ENCODE measurements at regions not wholly inside any gene's neighbourhood (a gene's known extent, or its start where the extent isn't known, plus 50 kb on each side); places are given as distances from the start of the nearest gene placed in this dataset.
A peak's percentile ranks its signal among the peaks of the same experiment; 100 is the strongest.

DNA sequence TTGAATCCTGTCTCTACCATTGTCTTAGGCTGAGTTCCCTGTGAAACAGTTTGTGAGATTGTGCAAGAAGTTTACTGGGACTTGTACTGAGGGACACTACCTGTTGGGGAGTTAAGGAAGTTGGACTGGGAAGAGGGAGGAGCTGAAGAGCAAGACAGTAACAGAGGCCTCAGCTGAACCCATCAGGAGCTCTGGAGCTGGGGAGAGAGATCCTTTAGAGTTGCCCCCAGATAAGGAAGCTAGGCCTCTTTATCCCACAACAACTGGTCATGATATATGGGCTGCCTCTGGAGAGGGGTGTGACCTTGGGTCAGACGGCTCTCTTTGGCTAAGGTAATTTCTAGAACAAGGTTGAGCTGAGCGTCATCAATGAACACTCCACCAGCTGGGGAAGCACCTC is 137.8 kb upstream of the SLC4A4 start:
- Histone ChIP-seq H3K4me3 (no peak overlapping the region), H3K4me1 (peaks cover 0 to 38% (median 12%) of the 10 kb centered on the region in 4 donors), H3K36me3 (no peaks in the 10 kb centered on the region), H3K27me3 (no peaks in the 10 kb centered on the region), H3K27ac (peak overlapping the region in 1 of 4 donors; percentile 20), H3K9me3 (no peaks in the 10 kb centered on the region)
- intact Hi-C loops (cut with DNase I; ENCODE audit: low total_unique reads), result no loop called here
- DNase-seq, result no peak
- WGBS, 2 donors (ENCODE audit: low coverage in 1 of 2), result 74 to 83% methylated on average over 1 to 2 of the region's 2 CpGs
- no peak for TF ChIP-seq POLR2A (IDR thresholded peaks at IDR 0.05)
- TF ChIP-seq EP300 (IDR thresholded peaks at IDR 0.05; ENCODE audit: low read depth), result no peak
- TF ChIP-seq, protein P1, sequence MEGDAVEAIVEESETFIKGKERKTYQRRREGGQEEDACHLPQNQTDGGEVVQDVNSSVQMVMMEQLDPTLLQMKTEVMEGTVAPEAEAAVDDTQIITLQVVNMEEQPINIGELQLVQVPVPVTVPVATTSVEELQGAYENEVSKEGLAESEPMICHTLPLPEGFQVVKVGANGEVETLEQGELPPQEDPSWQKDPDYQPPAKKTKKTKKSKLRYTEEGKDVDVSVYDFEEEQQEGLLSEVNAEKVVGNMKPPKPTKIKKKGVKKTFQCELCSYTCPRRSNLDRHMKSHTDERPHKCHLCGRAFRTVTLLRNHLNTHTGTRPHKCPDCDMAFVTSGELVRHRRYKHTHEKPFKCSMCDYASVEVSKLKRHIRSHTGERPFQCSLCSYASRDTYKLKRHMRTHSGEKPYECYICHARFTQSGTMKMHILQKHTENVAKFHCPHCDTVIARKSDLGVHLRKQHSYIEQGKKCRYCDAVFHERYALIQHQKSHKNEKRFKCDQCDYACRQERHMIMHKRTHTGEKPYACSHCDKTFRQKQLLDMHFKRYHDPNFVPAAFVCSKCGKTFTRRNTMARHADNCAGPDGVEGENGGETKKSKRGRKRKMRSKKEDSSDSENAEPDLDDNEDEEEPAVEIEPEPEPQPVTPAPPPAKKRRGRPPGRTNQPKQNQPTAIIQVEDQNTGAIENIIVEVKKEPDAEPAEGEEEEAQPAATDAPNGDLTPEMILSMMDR (IDR thresholded peaks at IDR 0.05), result no peak
- TF ChIP-seq POLR2AphosphoS5 (IDR thresholded peaks at IDR 0.05), result no peak
- in situ Hi-C loops (cut with MboI; ENCODE audit: low pct_ligation_motif_present in 1 of 4, low pct_unique_long_range_greater_than_20kb in 1 of 4, low sequenced_read_pairs in 3 of 4), result no loop called here

DNA sequence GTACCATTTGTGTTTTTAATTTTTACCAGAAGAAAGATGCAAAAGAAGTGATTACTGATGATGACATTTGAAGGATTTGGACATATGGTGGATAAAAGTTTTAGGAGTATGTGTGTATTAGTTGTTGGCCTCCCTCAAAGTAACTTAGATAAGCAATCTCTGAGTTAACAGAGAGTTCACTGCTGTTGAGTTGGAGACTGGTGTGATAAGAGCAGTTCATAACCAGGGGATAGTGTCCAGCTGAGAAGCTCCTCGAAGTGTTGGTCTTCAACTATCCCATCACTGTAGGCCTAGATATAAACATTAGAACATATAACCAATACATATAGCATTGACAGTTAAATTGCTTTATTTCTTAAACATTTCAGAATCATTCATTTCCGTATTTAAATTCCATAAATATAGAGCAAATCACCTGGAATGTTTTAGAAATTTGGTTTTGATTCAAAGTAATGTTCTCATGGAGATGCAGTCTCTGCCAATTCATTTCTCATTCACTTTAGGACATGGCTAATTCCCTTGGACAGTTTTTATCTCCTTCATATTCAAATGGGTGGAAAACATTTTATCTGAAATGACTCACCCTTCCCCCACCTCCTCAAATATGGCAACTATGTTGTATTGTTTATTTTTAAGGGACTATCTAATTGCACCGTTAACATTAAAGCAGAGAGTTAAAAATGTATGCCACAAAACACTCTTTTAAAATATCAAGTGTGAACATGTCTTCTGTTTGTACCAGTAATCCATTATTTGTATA is 136.8 kb upstream of the SLC4A4 start:
- 79 to 80% methylated on average over 2 to 3 of the region's 3 CpGs for WGBS, 2 donors (ENCODE audit: low coverage in 1 of 2)
- no peak for DNase-seq
- H3K27me3 ChIP-seq, result no peaks in the 10 kb centered on the region
- intact Hi-C loops (cut with DNase I; ENCODE audit: low total_unique reads) (no loop called here), in situ Hi-C loops (cut with MboI; ENCODE audit: low pct_ligation_motif_present in 1 of 4, low pct_unique_long_range_greater_than_20kb in 1 of 4, low sequenced_read_pairs in 3 of 4) (no loop called here)
- no peak overlapping the region for H3K27ac ChIP-seq
- TF ChIP-seq POLR2AphosphoS5 (IDR thresholded peaks at IDR 0.05) (no peak), POLR2A (IDR thresholded peaks at IDR 0.05) (no peak), EP300 (IDR thresholded peaks at IDR 0.05; ENCODE audit: low read depth) (no peak)
- TF ChIP-seq, protein P1 (IDR thresholded peaks at IDR 0.05), result no peak
- no peak overlapping the region for H3K4me3 ChIP-seq
- no peaks in the 10 kb centered on the region for H3K36me3 ChIP-seq
- no peaks in the 10 kb centered on the region for H3K9me3 ChIP-seq
- H3K4me1 ChIP-seq, result peaks cover 0 to 38% (median 12%) of the 10 kb centered on the region in 4 donors

DNA sequence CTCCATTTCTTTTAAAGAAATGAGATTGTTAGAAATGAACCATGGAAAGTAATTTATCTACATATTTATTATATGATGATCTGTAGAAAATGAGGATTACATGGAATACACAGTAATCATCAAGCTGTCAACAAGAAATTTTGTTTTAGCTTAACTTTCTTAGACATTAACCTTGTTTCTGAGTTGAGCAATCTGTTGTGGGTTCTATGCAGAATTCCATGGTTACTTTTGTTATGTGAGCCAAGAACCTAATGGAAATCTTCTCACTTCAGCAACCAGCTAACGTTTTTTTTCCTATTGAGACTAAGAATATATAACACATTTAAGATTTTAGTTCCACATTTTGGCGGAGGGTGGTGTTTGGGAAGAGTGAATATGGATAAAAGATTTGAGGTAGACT is 136.1 kb upstream of the SLC4A4 start:
- in situ Hi-C loops (cut with MboI; ENCODE audit: low pct_ligation_motif_present in 1 of 4, low pct_unique_long_range_greater_than_20kb in 1 of 4, low sequenced_read_pairs in 3 of 4) (no loop called here), intact Hi-C loops (cut with DNase I; ENCODE audit: low total_unique reads) (no loop called here)
- H3K36me3 ChIP-seq, result no peaks in the 10 kb centered on the region
- H3K27ac ChIP-seq, result no peak overlapping the region
- no peaks in the 10 kb centered on the region for H3K27me3 ChIP-seq
- TF ChIP-seq, protein P1 (IDR thresholded peaks at IDR 0.05), result no peak
- TF ChIP-seq EP300 (IDR thresholded peaks at IDR 0.05; ENCODE audit: low read depth) (no peak), POLR2AphosphoS5 (IDR thresholded peaks at IDR 0.05) (no peak), POLR2A (IDR thresholded peaks at IDR 0.05) (no peak)
- no peak for DNase-seq
- peaks cover 0 to 36% (median 12%) of the 10 kb centered on the region in 4 donors for H3K4me1 ChIP-seq
- no peak overlapping the region for H3K4me3 ChIP-seq
- 67 to 78% methylated on average over 2 of the region's 2 CpGs for WGBS, 2 donors (ENCODE audit: low coverage in 1 of 2)
- no peaks in the 10 kb centered on the region for H3K9me3 ChIP-seq

DNA sequence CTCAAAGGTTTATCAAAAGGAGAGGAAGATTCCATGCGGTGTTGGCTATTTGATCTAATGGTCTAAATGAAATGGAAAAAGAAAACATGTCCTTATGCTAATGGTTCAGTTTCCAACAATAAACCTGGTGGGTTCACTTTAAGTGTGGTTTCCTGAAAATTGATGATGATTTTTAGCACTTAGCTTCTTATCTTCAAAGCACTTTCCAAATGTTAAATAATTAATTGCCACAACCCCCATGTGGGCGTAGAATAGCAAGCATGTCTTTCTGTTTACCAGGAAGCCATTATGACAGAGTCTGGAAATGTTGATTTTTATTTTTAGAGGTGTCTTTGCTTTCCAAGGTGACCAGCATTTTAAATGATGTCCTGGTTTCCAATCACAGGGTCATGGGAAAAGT is 134.8 kb upstream of the SLC4A4 start:
- no peak for DNase-seq
- H3K27ac ChIP-seq, result no peak overlapping the region
- H3K4me1 ChIP-seq, result peaks cover 0 to 29% (median 7%) of the 10 kb centered on the region in 4 donors
- H3K9me3 ChIP-seq, result no peaks in the 10 kb centered on the region
- WGBS, 2 donors (ENCODE audit: low coverage in 1 of 2), result 80 to 88% methylated on average over 2 of the region's 2 CpGs
- in situ Hi-C loops (cut with MboI; ENCODE audit: low pct_ligation_motif_present in 1 of 4, low pct_unique_long_range_greater_than_20kb in 1 of 4, low sequenced_read_pairs in 3 of 4), result no loop called here
- intact Hi-C loops (cut with DNase I; ENCODE audit: low total_unique reads), result no loop called here
- no peaks in the 10 kb centered on the region for H3K36me3 ChIP-seq
- TF ChIP-seq POLR2AphosphoS5 (IDR thresholded peaks at IDR 0.05), result no peak
- no peak for TF ChIP-seq POLR2A (IDR thresholded peaks at IDR 0.05)
- no peak overlapping the region for H3K4me3 ChIP-seq
- no peaks in the 10 kb centered on the region for H3K27me3 ChIP-seq
